ENCODE measurements at regions not wholly inside any gene's neighbourhood (a gene's known extent, or its start where the extent isn't known, plus 50 kb on each side); places are given as distances from the start of the nearest gene placed in this dataset.

DNA sequence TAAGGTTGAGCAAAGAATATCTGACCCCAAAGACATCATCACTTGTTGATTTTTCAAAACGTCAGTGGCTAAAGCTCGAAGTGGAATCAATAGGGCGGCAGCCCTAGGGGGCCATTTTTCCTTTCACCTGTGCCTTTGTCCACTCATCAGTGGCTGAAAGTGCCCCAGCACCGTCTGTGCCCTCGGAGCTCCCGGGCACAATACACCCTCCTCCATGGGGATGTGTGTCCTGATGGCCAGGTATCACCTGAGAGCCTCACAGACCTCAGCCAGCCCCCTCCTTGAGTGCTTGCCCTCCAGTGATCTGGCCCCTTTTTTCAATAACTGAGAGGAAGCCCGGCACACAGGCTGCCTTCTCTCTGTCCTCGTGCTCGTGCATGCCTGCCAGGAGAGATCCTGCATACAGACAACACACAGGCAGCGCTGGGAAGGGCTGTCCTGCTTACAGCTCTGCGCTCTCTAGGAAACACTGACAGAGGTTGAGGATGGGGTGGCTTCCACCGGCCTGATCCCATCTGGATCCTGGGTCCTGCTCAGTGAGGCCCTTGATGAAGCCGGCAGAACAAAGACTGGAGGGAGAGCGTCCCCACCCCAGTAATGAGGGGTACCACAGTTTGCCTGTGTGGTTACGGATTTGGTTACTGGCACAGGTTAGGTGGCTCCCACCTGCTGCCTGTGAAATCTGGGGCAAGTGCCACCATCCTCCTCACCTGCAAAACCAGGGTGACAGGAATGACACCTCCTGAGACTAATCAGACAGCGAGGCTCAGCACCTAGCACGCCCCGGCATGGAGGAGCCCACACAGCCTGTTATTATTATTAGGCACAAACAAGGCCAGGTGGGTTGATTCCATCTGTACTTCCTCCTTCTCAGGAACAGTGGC lies 197.5 kb upstream of the RAB6C start:
- Histone ChIP-seq H2AFZ (ENCODE audit: low read length) (no peak overlapping the region), H3K79me2 (ENCODE audit: insufficient read depth, low read length) (no peaks in the 10 kb centered on the region), H3K9me3 (ENCODE audit: low read depth, low read length) (no peaks in the 10 kb centered on the region), H3K27me3 (ENCODE audit: insufficient read depth, low read length) (no peaks in the 10 kb centered on the region), H3K4me2 (ENCODE audit: insufficient read depth, low read length) (no peak overlapping the region), H3K36me3 (ENCODE audit: insufficient read depth, low read length) (no peaks in the 10 kb centered on the region), H3K4me3 (ENCODE audit: insufficient read depth, low read length) (no peak overlapping the region), H3K27ac (ENCODE audit: low read depth, low read length) (no peak overlapping the region), H4K20me1 (ENCODE audit: insufficient read depth, low read length) (no peaks in the 10 kb centered on the region), H3K4me1 (ENCODE audit: insufficient read depth, low read length) (no peaks in the 10 kb centered on the region)
- DNase-seq (ENCODE audit: insufficient read length, low spot score, missing footprints), result no peak
- no peak for TF ChIP-seq CTCF (IDR thresholded peaks at IDR 0.05; ENCODE audit: extremely low read depth, low read depth, low read length)

GRCh38 chr2:129782633-129782990 lies 196.9 kb upstream of the RAB6C start:
- Histone ChIP-seq H3K36me3 (ENCODE audit: insufficient read depth, low read length) (no peaks in the 10 kb centered on the region), H3K9me3 (ENCODE audit: low read depth, low read length) (no peaks in the 10 kb centered on the region), H2AFZ (ENCODE audit: low read length) (no peak overlapping the region), H3K4me2 (ENCODE audit: insufficient read depth, low read length) (no peak overlapping the region), H3K27ac (ENCODE audit: low read depth, low read length) (no peak overlapping the region), H4K20me1 (ENCODE audit: insufficient read depth, low read length) (no peaks in the 10 kb centered on the region), H3K79me2 (ENCODE audit: insufficient read depth, low read length) (no peaks in the 10 kb centered on the region), H3K4me1 (ENCODE audit: insufficient read depth, low read length) (no peaks in the 10 kb centered on the region), H3K4me3 (ENCODE audit: insufficient read depth, low read length) (no peak overlapping the region), H3K27me3 (ENCODE audit: insufficient read depth, low read length) (no peaks in the 10 kb centered on the region)
- TF ChIP-seq CTCF (IDR thresholded peaks at IDR 0.05; ENCODE audit: extremely low read depth, low read depth, low read length), result no peak
- DNase-seq (ENCODE audit: insufficient read length, low spot score, missing footprints), result no peak

- Histone ChIP-seq H3K36me3 (ENCODE audit: insufficient read depth, low read length) (no peaks in the 10 kb centered on the region), H3K9me3 (ENCODE audit: low read depth, low read length) (no peaks in the 10 kb centered on the region), H4K20me1 (ENCODE audit: insufficient read depth, low read length) (no peaks in the 10 kb centered on the region), H3K27ac (ENCODE audit: low read depth, low read length) (no peak overlapping the region), H3K27me3 (ENCODE audit: insufficient read depth, low read length) (no peaks in the 10 kb centered on the region), H3K4me3 (ENCODE audit: insufficient read depth, low read length) (no peak overlapping the region), H3K4me1 (ENCODE audit: insufficient read depth, low read length) (no peaks in the 10 kb centered on the region), H2AFZ (ENCODE audit: low read length) (no peak overlapping the region), H3K4me2 (ENCODE audit: insufficient read depth, low read length) (no peak overlapping the region), H3K79me2 (ENCODE audit: insufficient read depth, low read length) (no peaks in the 10 kb centered on the region)
- no peak for DNase-seq (ENCODE audit: insufficient read length, low spot score, missing footprints)
- TF ChIP-seq CTCF (IDR thresholded peaks at IDR 0.05; ENCODE audit: extremely low read depth, low read depth, low read length), result no peak
These were observed 195.0 kb upstream of the RAB6C start for GRCh38 chr2:129784486-129784885.

DNA sequence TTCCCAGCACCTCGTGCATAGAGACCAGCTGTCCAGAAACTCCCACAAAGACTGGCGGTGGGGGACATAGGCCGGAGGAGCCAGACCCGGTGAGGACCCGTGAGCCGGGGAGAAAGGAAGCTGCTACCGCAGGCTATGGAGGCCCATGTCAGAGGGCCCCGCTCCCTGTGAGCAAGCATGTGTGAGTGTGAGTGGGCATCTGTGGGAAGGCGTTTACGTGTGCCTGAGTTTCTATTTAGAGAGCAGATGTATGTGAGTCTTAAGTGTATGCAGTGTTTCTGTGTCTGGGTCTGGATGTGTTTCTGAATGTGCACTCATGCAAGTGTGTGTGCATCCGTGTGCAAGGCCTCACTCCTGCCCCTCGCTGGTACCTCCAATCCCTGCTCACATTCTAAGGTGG lies 187.8 kb upstream of the RAB6C start:
- Histone ChIP-seq H3K36me3 (ENCODE audit: insufficient read depth, low read length) (no peaks in the 10 kb centered on the region), H3K4me2 (ENCODE audit: insufficient read depth, low read length) (no peak overlapping the region), H4K20me1 (ENCODE audit: insufficient read depth, low read length) (no peaks in the 10 kb centered on the region), H3K79me2 (ENCODE audit: insufficient read depth, low read length) (no peaks in the 10 kb centered on the region), H3K27ac (ENCODE audit: low read depth, low read length) (no peak overlapping the region), H3K4me3 (ENCODE audit: insufficient read depth, low read length) (no peak overlapping the region), H3K27me3 (ENCODE audit: insufficient read depth, low read length) (no peaks in the 10 kb centered on the region), H2AFZ (ENCODE audit: low read length) (no peak overlapping the region), H3K9me3 (ENCODE audit: low read depth, low read length) (no peaks in the 10 kb centered on the region), H3K4me1 (ENCODE audit: insufficient read depth, low read length) (no peaks in the 10 kb centered on the region)
- no peak for DNase-seq (ENCODE audit: insufficient read length, low spot score, missing footprints)
- TF ChIP-seq CTCF (IDR thresholded peaks at IDR 0.05; ENCODE audit: extremely low read depth, low read depth, low read length), result no peak
